ENCODE measurements at regions not wholly inside any gene's neighbourhood (a gene's known extent, or its start where the extent isn't known, plus 50 kb on each side); places are given as distances from the start of the nearest gene placed in this dataset.
"Not testable (repeated sequence)": the region's sequence is repeated elsewhere in the genome, so short reads cannot be mapped to it uniquely, and the experiment has no call there.

DNA sequence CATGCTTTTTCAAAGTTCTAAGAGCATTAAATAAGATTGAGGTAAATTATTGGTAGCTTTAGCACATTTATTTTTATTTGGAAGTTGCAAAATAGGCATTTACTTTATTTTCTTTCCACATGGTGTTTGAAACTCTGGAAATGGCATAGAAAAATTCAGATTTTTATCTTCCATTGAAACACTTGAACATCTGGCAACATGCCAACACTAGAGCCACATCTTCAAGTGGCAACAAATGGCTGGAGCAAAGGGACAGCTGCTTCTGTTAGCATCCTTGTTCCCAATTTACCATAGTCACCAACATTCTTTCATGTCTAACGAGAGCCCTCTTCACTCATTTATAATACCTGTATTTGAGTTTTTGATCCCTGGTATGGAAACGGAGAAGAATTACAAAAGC lies 539.9 kb downstream of the ZNF608 start:
- no peak for DNase-seq

DNA sequence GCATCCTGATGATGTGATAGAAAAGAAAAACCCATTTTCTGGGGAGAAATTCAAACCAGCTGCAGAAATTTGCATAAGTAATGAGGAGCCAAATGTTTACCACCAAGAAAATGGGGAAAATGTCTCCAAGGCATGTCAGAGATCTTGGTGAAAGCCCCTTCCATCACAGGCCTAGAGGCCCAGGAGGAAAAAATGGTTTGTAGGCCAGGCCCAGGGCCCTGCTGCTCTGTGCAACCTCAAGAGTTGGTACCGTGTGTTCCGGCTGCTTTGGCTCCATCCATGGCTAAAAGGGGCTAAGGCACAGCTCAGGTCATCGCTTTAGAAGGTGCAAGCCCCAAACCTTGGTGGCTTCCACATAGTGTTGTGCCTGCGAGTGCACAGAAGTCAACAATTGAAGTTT lies 543.1 kb downstream of the ZNF608 start:
- no peak for DNase-seq

DNA sequence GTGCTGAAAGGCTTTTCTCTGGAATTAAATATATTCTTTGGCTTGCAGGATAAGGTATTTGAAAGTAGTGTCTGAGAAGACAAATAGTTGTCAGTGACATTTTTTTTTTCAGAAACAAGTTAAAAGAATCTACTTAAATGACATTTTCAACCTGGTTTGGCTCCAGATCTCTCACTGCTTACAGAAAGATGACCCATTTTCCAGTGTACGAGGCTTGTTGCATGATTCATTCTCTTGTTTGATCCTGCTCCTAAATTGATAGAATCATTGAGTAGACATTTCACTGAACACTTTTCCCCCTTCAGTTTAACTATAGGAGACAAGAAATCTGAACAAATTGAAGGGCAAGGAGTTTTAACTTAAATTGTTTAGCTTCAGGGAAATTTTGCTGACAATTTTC lies 546.1 kb downstream of the ZNF608 start:
- DNase-seq, result no peak

- DNase-seq, result no peak
These were observed 546.5 kb downstream of the ZNF608 start for GRCh38 chr5:124199893-124200292.

DNA sequence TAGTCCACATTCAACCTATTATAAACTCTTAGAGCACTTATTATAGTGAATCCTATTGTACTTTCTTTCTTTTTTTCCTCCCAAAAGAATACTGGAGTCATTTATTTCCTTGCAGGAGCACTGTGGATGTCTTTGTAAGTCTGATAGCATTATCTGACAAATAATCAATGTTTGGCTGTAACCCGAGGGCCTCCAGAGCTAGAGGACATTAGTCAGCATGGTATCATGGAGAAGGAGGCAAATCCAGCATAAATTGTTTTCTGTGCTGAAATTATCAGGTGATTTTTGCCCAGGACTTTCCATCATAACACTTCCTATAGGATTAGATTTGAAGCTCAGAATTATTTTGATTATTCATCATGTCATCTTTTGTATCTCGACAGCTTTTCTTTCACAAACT lies 551.0 kb downstream of the ZNF608 start:
- DNase-seq, result peak; percentile 14

- no peak for DNase-seq
These were observed 552.2 kb downstream of the ZNF608 start for GRCh38 chr5:124194282-124194681.

GRCh38 chr5:124193371-124193789 lies 553.1 kb downstream of the ZNF608 start:
- peak; percentile 56 for DNase-seq

DNA sequence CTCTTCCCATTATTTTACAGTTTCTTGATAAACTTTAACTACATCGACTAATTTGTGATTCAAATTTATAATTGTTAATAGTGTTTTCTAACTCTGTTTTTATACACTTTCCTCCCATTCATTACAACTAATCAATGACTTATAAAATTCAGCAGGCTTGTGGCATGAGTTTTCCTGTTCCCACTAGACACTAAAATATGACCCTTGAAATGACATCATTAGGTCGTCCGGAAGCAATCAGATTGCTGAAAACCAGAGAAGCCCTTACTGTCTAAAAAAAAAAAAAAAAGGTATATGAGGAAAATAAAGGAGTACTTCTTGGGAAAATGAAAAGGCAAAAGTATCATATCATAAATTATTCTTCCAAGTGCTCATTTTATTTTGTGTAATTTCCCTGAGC lies 553.7 kb downstream of the ZNF608 start:
- no peak for DNase-seq

- no peak for DNase-seq
These were observed 560.7 kb downstream of the ZNF608 start for GRCh38 chr5:124185716-124186115.

- no peak for DNase-seq
These were observed 564.3 kb downstream of the ZNF608 start for GRCh38 chr5:124182133-124182532.

- peak; percentile 37 for DNase-seq
These were observed 565.5 kb downstream of the ZNF608 start for GRCh38 chr5:124180875-124181461.

DNA sequence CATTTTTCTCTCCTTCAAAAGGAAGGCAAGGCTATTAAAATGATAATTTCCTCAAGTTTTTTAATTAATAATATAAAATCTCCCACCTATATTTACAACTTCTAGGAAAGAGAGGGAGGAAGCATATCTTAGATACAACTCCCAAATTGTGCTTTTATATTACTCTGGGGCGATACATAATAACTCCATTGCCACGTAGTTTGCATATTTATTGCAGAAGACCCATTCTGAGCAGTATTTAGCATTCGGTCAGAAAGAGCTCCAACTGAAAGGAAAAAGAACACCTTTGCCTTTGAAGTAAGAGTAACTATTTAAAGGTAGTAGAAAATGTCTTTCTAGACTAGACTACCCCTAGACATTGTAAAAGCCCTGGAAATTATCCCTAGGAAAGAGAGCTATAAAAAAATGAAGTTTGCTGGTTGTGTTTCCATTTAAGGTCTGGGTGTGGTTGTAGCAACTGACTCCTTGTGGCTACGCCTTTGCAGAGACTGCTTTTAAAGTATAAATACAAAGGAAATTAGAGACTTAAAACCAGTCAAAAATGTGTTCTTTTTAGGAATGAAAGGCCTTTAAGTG lies 566.1 kb downstream of the ZNF608 start:
- DNase-seq, result no peak

- DNase-seq, result no peak
These were observed 566.6 kb downstream of the ZNF608 start for GRCh38 chr5:124179819-124180218.

DNA sequence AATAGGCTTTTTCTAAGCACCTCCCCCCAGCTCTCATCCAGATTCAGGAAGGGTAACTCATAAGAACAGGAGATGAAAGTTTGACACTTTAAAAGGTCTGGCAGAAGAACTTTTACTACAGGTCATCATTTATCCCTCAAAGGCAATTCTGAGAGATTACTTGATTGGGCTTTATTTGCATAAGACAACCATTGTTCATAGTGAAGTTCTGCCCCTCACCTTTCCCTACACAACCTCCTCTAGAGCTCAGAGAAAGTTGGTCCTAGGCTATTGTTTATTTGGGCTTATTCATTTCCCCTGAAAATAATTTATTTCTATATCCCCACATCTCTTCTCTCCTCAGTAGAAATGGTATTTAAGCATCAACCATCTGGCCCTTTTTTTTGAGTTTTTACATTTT lies 568.4 kb downstream of the ZNF608 start:
- DNase-seq, result no peak

- no peak for DNase-seq
These were observed 569.7 kb downstream of the ZNF608 start for GRCh38 chr5:124176692-124177091.

DNA sequence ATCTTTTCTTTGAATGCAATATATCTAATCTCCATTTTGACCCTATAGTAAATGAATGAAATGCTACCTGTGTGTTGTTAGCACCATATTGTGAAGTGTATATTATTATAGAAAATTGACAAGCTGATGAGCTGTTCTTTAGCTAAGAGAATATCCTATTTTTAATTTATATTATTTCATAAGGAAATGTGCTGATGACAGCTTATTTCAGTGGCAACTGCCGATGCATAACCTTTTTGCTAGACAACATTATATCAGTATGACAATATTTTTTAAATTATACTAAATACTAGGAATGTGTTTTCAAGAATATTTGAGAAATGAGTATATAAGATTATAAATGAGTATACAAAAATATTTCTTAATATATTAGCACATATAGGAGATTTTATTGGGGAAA lies 573.1 kb downstream of the ZNF608 start:
- no peak for DNase-seq

DNA sequence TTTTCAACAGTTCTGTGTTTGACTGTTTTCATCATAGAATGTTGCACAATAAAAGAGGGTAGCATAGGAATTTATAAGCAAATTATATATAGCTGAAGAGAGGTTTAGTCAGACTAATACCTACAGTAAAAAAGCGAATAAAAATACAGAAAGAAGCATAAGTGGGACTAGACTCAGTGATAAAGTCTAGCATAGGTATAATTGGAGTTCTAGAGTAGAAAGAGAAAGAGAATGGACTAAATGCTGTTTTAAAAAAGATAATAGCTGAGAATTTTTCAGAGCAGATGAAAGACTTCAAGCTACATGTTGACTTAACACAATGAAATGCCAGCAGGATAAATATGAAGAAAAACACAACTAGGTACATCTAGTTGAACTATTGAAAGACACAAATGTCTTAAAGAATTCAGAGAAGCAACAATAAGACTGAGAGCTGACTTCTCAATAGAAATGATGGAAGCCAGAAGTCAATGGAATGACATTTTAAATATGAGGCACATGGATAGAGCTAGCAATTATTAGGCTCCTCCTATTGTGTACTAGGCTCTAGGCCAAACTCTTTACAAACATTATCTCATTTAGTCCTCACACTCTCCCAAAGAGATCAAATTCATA lies 573.9 kb downstream of the ZNF608 start:
- no peak for DNase-seq

- DNase-seq, result not testable (repeated sequence)
These were observed 578.3 kb downstream of the ZNF608 start for GRCh38 chr5:124168093-124168492.

DNA sequence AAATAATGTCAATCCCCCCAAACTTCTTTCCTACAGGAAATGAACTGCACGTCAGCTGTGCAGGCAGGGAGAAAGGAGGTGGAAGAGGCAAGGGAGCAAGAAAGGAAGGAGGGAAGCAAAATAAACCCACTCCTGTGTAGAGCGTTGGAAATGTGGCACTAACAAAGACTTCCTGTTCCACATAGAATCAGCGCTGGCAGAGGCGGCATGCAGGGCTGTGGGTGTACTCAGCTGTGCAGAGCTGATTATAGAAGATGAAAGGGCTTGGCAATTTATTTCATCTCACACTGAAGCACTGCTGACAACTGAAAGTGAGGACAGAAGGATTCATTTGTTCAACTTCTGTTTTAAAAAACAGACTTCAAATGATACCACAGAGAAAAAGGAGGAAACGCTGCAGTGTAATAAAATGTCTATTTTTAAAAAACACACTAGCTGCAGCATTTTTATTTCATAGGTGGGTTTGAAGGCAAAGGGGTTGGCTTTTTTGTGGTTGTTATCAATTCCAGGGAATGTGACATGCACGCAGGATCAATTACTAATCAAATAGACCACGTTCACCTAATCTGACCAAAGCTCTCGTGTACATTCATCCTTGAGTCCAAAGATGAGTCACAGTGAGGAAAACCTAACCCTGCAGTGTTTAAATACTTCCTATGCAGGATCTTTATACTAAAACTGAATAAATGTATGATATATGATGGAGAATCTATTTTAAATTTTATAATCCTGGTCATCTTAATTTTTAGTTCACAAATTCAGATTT lies 583.5 kb downstream of the ZNF608 start:
- DNase-seq, result peak; percentile 33

DNA sequence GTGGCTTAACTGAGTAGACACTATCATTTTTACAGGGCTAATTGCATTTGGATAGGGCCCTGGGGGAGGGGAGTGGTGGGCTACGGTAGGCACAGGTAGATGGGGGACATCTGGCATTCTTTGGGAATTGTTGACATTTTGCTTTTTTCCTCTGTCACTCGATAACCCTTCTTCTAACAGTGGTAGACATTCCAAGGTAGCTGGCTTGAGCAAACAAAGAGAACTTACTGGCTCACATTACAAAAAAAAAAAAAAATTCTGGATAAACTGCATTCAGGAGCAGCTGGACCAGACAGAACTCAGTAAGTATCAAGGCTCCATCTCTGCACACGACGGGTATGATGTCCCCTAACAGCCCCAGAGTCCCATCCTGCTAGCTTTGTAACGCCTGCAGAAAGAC lies 585.2 kb downstream of the ZNF608 start:
- DNase-seq, result no peak

DNA sequence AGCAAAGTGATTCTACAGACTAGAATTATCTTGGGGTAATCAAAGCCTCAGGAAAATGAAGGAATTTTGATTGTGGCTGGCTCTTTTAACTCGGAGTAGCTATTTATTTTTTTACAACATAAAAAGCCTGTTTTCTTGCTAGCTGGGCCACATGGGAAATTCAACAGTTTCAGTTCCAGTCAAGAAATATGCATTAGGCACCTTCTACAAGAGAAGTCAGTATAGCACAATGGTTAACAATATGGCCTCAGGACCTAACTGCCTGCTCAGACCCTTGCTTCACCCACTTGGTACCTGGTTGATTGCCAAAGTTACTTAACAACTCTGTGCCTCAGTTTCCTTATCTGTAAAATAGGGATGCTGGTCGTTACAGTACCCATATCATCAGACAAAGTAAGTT lies 586.2 kb downstream of the ZNF608 start:
- no peak for DNase-seq

DNA sequence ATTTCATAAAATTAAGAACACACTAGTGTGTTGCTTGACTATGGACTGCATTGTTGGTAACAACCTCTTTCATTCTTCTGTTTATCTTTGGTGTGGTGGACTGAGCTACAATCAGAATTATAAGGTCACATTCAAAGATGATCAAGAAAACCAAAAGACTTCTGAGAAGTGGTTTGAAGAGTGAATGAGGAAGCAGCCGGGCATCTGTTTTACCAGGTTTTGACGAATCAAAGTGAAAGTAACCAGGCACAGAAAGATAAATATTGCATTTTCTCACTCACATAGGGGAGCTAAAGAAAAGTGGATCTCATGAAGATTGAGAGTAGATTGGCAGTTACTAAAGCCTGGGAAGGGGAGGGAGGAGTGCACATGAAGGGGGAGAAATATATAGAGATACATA lies 589.1 kb downstream of the ZNF608 start:
- DNase-seq, result peak; percentile 16

GRCh38 chr5:124156415-124156996 lies 589.9 kb downstream of the ZNF608 start:
- DNase-seq, result peak; percentile 38

DNA sequence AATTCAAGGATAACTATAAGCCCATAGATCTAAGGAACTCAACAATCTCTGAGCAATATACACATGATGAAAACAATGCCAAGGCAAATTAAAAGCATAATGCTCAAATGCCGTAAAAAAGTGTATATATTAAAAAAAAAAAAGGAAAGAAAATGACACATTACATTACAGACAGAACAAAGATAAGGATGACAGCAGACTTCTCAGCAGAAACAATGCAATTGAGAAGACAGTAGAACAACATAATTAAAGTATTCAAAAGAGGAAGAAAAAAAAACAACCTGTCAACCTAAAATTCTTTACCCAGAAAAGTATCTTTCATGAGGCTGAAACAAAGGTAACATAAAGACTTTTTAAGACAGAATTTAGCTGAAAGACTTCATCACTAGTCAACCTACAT lies 591.7 kb downstream of the ZNF608 start:
- no peak for DNase-seq
